C4-2B (cell line): ENCODE measurements at regions not wholly inside any gene's neighbourhood (a gene's known extent, or its start where the extent isn't known, plus 50 kb on each side); places are given as distances from the start of the nearest gene placed in this dataset.

Source experiments
- CTCF ChIP-seq: fragments of 450-650 bp; conservative IDR thresholded peaks from 2 replicates; pipeline ENCODE4 v1.5.1; 2017; ENCODE audit warnings: mild to moderate bottlenecking
- ZFX ChIP-seq: fragments of 450-650 bp; IDR thresholded peaks from 2 replicates; pipeline ENCODE4 v1.6.1; 2017

GRCh38 chr2:220162320-220162719 is 534.9 kb downstream of the SLC4A3 start:
- TF ChIP-seq CTCF (no peak), ZFX (no peak)
